ENCODE measurements at regions not wholly inside any gene's neighbourhood (a gene's known extent, or its start where the extent isn't known, plus 50 kb on each side); places are given as distances from the start of the nearest gene placed in this dataset.

GRCh38 chr3:106063909-106064308, 195.1 kb upstream of the CBLB start:
- TF ChIP-seq, protein P1, sequence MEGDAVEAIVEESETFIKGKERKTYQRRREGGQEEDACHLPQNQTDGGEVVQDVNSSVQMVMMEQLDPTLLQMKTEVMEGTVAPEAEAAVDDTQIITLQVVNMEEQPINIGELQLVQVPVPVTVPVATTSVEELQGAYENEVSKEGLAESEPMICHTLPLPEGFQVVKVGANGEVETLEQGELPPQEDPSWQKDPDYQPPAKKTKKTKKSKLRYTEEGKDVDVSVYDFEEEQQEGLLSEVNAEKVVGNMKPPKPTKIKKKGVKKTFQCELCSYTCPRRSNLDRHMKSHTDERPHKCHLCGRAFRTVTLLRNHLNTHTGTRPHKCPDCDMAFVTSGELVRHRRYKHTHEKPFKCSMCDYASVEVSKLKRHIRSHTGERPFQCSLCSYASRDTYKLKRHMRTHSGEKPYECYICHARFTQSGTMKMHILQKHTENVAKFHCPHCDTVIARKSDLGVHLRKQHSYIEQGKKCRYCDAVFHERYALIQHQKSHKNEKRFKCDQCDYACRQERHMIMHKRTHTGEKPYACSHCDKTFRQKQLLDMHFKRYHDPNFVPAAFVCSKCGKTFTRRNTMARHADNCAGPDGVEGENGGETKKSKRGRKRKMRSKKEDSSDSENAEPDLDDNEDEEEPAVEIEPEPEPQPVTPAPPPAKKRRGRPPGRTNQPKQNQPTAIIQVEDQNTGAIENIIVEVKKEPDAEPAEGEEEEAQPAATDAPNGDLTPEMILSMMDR (IDR thresholded peaks at IDR 0.05) = no peak
- TF ChIP-seq POLR2A (IDR thresholded peaks at IDR 0.05) = no peak

Measured in Peyer's patch (tissue), 4 donors.